ENCODE measurements at regions not wholly inside any gene's neighbourhood (a gene's known extent, or its start where the extent isn't known, plus 50 kb on each side); places are given as distances from the start of the nearest gene placed in this dataset.

GRCh38 chr1:232306269-232306961 is 323.5 kb downstream of the SIPA1L2 start:
- TF ChIP-seq ARNT (IDR thresholded peaks at IDR 0.05) (no peak), BHLHE40 (IDR thresholded peaks at IDR 0.05; ENCODE audit: borderline replicate concordance) (no peak), NFRKB (IDR thresholded peaks at IDR 0.05) (no peak), ELF4 (IDR thresholded peaks at IDR 0.05) (no peak), HDGF (IDR thresholded peaks at IDR 0.05; ENCODE audit: borderline replicate concordance) (no peak), SP1 (IDR thresholded peaks at IDR 0.05) (no peak), PKNOX1 (IDR thresholded peaks at IDR 0.05) (peak; percentile 60)
